ENCODE measurements at regions not wholly inside any gene's neighbourhood (a gene's known extent, or its start where the extent isn't known, plus 50 kb on each side); places are given as distances from the start of the nearest gene placed in this dataset.

DNA sequence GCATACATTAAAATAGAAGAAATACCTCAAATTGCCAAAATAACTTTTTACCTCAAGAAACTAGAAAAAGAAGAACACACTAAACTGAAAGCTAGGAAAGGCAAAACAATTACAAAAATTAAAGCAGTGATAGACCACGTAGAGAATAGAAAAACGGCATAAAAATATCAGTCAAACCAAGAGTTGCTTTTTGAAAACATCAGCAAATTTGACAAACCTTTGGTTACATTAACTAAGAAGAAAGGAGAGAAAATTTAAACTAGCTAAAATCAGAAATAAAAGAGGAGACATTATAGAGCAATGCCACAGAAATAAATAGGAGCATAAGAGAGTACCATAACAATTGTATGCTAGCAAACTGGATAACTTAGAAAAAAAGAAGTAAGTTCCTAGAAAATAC is 553.8 kb downstream of the CCER1 start:
- TF ChIP-seq POLR2A (IDR thresholded peaks at IDR 0.05) = no peak
- no peak for TF ChIP-seq CTCF (IDR thresholded peaks at IDR 0.05)
- TF ChIP-seq POLR2AphosphoS5 (IDR thresholded peaks at IDR 0.05) = no peak
- TF ChIP-seq EP300 (IDR thresholded peaks at IDR 0.05) = no peak

All from stomach (tissue), 4 donors.